ENCODE measurements at regions not wholly inside any gene's neighbourhood (a gene's known extent, or its start where the extent isn't known, plus 50 kb on each side); places are given as distances from the start of the nearest gene placed in this dataset.
"Not testable (repeated sequence)": the region's sequence is repeated elsewhere in the genome, so short reads cannot be mapped to it uniquely, and the experiment has no call there.

- no peaks in the 10 kb centered on the region for H3K36me3 ChIP-seq (replicated peaks; ENCODE audit: control insufficient read depth, insufficient read depth, low read length)
- no peak overlapping the region for H3K4me3 ChIP-seq (ENCODE audit: insufficient read depth, low read depth, low read length)
- no peaks in the 10 kb centered on the region for H3K27me3 ChIP-seq (ENCODE audit: control insufficient read depth, insufficient read depth, low read length)
- no peak for DNase-seq
These were observed 174.7 kb downstream of the MAP2K4 start for GRCh38 chr17:12195418-12195817.

DNA sequence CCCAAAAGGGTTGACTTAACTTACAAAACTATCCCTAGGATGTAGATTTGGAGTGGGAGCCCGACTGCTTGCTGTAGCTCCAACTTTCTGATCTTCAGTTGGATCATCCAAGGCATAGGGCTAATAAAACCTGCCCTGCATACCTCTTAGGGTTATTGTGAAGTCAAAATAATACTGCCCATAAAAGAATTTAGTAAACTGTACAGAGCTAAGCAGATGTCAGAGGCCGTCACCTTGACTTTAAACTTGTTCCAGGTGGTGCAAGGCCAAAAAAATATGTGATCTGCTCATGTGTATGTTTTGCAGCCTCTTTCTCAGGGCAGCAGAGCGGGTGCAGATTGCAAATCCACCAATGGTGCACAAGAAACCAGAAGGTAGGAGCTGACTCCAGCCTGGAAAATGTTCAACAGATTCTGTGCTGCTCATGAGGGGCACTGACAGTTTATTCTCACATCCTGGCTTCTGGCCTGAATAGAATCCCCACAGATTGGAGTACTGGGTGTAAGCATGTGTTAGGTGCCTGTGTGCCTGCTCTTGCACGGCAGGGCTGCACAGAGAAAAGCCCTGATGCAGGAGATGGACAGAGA lies 180.7 kb downstream of the MAP2K4 start:
- Histone ChIP-seq H3K27me3 (ENCODE audit: control insufficient read depth, insufficient read depth, low read length) (no peaks in the 10 kb centered on the region), H3K4me3 (ENCODE audit: insufficient read depth, low read depth, low read length) (no peak overlapping the region), H3K36me3 (replicated peaks; ENCODE audit: control insufficient read depth, insufficient read depth, low read length) (no peaks in the 10 kb centered on the region)
- no peak for DNase-seq

- Histone ChIP-seq H3K36me3 (replicated peaks; ENCODE audit: control insufficient read depth, insufficient read depth, low read length) (no peaks in the 10 kb centered on the region), H3K4me3 (ENCODE audit: insufficient read depth, low read depth, low read length) (no peak overlapping the region), H3K27me3 (ENCODE audit: control insufficient read depth, insufficient read depth, low read length) (no peaks in the 10 kb centered on the region)
- no peak for DNase-seq
These were observed 189.0 kb downstream of the MAP2K4 start for GRCh38 chr17:12209632-12210191.

- DNase-seq; H3K4me3 ChIP-seq (ENCODE audit: insufficient read depth, low read depth, low read length); H3K36me3 ChIP-seq (replicated peaks; ENCODE audit: control insufficient read depth, insufficient read depth, low read length); H3K27me3 ChIP-seq (ENCODE audit: control insufficient read depth, insufficient read depth, low read length): not testable (repeated sequence)
These were observed 200.2 kb downstream of the MAP2K4 start for GRCh38 chr17:12220714-12221439.

DNA sequence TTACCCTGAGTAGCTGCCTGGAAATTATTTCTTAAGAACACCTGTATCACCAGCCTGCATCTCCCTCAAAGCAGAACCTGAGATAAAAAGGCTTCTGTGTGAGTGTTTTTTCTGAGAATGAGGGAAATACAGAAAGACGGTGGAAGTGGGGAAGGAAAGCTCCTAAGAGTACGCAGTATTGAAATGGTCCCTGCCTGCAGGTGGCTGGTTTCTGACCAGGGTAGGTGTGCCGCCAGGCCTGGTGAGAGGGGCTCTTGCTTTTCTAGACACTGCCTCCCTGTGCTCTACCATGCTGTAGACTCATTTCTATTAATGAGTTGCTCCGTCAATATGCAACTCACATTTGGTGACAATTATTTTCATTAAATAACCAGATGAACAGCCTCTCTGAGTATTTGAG lies 201.7 kb downstream of the MAP2K4 start:
- no peak overlapping the region for H3K4me3 ChIP-seq (ENCODE audit: insufficient read depth, low read depth, low read length)
- DNase-seq = peak; percentile 36
- no peaks in the 10 kb centered on the region for H3K36me3 ChIP-seq (replicated peaks; ENCODE audit: control insufficient read depth, insufficient read depth, low read length)
- no peaks in the 10 kb centered on the region for H3K27me3 ChIP-seq (ENCODE audit: control insufficient read depth, insufficient read depth, low read length)

GRCh38 chr17:12227547-12227946 lies 206.9 kb downstream of the MAP2K4 start:
- Histone ChIP-seq H3K36me3 (replicated peaks; ENCODE audit: control insufficient read depth, insufficient read depth, low read length) (no peaks in the 10 kb centered on the region), H3K4me3 (ENCODE audit: insufficient read depth, low read depth, low read length) (no peak overlapping the region), H3K27me3 (ENCODE audit: control insufficient read depth, insufficient read depth, low read length) (no peaks in the 10 kb centered on the region)
- DNase-seq = no peak

DNA sequence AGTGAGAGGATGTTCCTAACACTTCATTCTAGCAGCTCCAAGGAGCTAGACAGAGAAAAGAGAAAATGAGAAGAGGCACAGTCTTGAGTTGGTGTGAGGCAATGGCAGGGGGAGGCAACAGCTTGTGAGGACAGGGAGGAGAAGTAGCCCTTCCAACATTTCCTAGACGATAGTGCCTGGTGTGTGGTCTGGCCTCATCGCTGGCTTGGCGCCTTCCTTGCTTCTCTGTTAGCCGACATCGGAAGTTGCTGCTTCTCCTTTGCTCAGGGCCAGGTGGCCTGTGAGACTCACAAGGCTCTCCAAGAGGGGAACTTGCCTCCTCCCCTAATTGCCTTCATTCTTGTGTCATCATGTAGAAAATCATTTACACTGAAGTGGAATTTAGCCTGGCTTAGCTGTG lies 208.7 kb downstream of the MAP2K4 start:
- H3K36me3 ChIP-seq (replicated peaks; ENCODE audit: control insufficient read depth, insufficient read depth, low read length) = no peaks in the 10 kb centered on the region
- no peaks in the 10 kb centered on the region for H3K27me3 ChIP-seq (ENCODE audit: control insufficient read depth, insufficient read depth, low read length)
- H3K4me3 ChIP-seq (ENCODE audit: insufficient read depth, low read depth, low read length) = no peak overlapping the region
- no peak for DNase-seq

GRCh38 chr17:12230481-12231354 lies 210.0 kb downstream of the MAP2K4 start:
- DNase-seq = no peak
- no peak overlapping the region for H3K4me3 ChIP-seq (ENCODE audit: insufficient read depth, low read depth, low read length)
- H3K36me3 ChIP-seq (replicated peaks; ENCODE audit: control insufficient read depth, insufficient read depth, low read length) = no peaks in the 10 kb centered on the region
- no peaks in the 10 kb centered on the region for H3K27me3 ChIP-seq (ENCODE audit: control insufficient read depth, insufficient read depth, low read length)

DNA sequence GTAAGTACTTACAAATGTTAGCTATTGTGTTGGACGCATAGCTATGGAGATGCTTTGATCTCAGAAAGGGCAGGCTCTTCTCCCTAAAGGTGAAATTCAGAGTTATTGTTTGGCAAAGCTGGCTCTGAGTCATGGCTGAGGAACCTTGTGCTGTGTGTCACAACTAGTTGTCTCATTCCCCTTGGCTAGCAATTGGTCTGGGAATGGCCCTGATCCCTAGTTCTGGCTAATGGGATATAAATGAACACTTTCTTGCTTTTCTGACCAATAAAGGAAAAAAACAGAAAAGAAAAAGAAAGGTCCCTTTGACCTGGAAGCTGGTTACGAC lies 210.6 kb downstream of the MAP2K4 start:
- Histone ChIP-seq H3K27me3 (ENCODE audit: control insufficient read depth, insufficient read depth, low read length) (no peaks in the 10 kb centered on the region), H3K4me3 (ENCODE audit: insufficient read depth, low read depth, low read length) (no peak overlapping the region), H3K36me3 (replicated peaks; ENCODE audit: control insufficient read depth, insufficient read depth, low read length) (no peaks in the 10 kb centered on the region)
- DNase-seq = no peak

DNA sequence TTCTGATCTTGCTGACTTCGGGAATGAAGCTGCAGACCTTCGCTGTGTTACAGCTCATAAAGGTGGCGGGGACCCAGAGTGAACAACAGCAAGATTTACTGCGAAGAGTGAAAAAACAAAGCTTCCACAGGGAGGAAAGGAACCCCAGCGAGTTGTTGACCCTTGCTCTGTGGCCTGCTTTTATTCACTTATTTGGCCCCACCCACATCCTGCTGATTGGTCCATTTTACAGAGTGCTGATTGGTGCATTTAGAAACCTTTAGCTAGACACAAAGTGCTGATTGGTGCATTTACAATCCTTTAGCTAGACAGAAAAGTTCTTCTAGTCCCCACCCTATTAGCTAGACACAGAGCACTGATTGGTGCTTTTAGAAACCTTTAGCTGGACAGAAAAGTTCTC lies 218.3 kb downstream of the MAP2K4 start:
- not testable (repeated sequence) for DNase-seq; H3K27me3 ChIP-seq (ENCODE audit: control insufficient read depth, insufficient read depth, low read length); H3K4me3 ChIP-seq (ENCODE audit: insufficient read depth, low read depth, low read length)

DNA sequence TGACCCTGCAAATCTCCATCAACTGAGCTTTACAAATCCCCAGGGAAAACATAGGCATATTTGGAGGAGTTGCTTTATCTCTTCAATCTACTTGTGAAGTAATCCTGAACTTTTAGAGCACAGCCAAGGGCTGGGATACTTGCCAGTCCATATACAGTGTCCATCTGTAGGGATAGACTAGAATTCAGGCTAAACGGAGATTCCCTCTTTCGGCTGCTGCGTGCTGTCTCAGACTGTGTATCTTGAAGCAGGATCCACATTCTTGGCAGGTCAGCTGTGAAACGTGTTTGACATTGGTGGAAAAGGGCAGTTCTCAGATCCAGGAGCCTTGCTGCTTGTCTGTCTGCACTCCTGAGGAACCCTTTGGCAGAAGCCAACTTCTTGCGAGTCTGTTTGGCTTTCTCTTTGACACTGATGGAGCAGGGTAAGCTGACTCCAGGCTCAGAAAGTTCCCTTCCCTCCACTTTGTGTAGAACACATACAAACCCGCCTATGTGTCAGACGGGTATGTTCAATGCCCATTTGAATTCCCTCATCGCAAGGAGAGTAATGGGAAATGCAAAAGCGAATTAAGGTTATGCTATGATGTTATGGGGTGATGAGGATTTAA lies 221.8 kb downstream of the MAP2K4 start:
- no peaks in the 10 kb centered on the region for H3K36me3 ChIP-seq (replicated peaks; ENCODE audit: control insufficient read depth, insufficient read depth, low read length)
- H3K4me3 ChIP-seq (ENCODE audit: insufficient read depth, low read depth, low read length) = no peak overlapping the region
- H3K27me3 ChIP-seq (ENCODE audit: control insufficient read depth, insufficient read depth, low read length) = no peaks in the 10 kb centered on the region
- no peak for DNase-seq

More for the DNA sequence above, 218.3 kb downstream of the MAP2K4 start:
- not testable (repeated sequence) for H3K36me3 ChIP-seq (replicated peaks; ENCODE audit: control insufficient read depth, insufficient read depth, low read length)

- Histone ChIP-seq H3K36me3 (replicated peaks; ENCODE audit: control insufficient read depth, insufficient read depth, low read length) (no peaks in the 10 kb centered on the region), H3K27me3 (ENCODE audit: control insufficient read depth, insufficient read depth, low read length) (no peaks in the 10 kb centered on the region), H3K4me3 (ENCODE audit: insufficient read depth, low read depth, low read length) (no peak overlapping the region)
- no peak for DNase-seq
These were observed 227.1 kb downstream of the MAP2K4 start for GRCh38 chr17:12247761-12248160.

GRCh38 chr17:12250973-12251372 lies 230.3 kb downstream of the MAP2K4 start:
- DNase-seq = no peak
- Histone ChIP-seq H3K4me3 (ENCODE audit: insufficient read depth, low read depth, low read length) (no peak overlapping the region), H3K27me3 (ENCODE audit: control insufficient read depth, insufficient read depth, low read length) (no peaks in the 10 kb centered on the region), H3K36me3 (replicated peaks; ENCODE audit: control insufficient read depth, insufficient read depth, low read length) (no peaks in the 10 kb centered on the region)

DNA sequence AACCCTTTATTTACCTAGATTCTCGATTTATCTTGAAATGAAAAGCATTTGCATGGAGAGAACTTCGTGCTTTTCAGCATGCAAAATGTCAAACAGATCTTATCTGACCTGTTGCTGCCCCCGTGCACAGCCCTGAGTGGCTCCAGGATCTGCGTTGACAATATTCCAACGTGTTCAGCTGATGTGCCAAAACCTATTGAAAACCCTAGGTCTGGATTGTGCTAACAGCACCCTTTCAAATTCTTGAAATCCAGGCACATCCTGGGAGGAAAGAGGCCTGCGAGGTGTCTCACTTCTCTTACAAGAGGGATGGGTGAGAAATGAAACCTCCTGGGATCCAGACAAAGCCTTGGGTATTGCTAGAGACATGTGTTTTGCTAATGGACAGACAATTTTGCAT lies 231.8 kb downstream of the MAP2K4 start:
- Histone ChIP-seq H3K27me3 (ENCODE audit: control insufficient read depth, insufficient read depth, low read length) (no peaks in the 10 kb centered on the region), H3K4me3 (ENCODE audit: insufficient read depth, low read depth, low read length) (no peak overlapping the region), H3K36me3 (replicated peaks; ENCODE audit: control insufficient read depth, insufficient read depth, low read length) (no peaks in the 10 kb centered on the region)
- DNase-seq = no peak
